Activated CD8-positive, alpha-beta memory T cell treated with anti-CD3 and anti-CD28 coated beads for 1 hour (primary cell): ENCODE measurements at regions not wholly inside any gene's neighbourhood (a gene's known extent, or its start where the extent isn't known, plus 50 kb on each side); places are given as distances from the start of the nearest gene placed in this dataset.

Experiments
- DNase-seq, 2 donors: peaks; one replicate each; pipeline ENCODE4 v3.0.0-alpha.2; 2020; ENCODE audit warnings: low read depth in 1 of 2; ENCODE audit errors: extremely low read depth in 1 of 2

DNA sequence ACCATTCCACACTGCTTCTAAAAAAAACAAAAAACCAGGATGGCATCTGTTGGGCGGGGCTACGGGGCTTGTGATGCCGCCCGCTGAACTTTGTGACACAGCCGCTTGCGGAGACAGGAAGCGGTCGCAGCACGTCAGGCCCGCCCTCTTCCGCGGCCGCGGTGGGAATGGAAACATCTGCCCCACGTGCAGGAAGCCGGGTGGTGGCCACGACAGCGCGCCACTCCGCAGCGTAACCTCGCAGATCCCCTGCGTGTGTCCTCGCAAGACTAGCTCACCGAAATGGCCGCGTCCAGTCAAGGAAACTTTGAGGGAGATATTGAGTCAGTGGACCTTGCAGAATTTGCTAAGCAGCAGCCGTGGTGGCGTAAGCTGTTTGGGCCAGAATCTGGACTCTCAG lies 168.5 kb downstream of the SUCLG1 start:
- peak in 1 of 2 donors; percentile 9 for DNase-seq

DNA sequence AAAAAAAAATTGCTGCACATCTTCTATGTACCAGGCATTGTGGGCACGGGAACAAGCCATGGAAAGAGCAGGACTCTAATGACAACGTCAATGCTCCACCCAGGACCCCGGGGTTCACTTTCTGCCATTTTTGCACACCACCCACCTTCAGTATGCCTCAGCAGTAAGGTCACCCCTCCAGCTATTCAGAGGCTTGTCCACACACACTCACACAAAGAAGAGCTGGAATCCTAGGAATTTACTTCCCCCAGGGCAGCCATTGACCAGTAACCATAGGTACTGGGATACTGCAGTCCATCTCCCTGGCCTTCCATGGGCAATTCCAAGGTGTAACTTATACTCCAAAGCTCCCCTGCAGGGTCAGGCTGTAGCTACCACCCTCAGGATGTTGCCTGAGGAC lies 170.8 kb downstream of the SUCLG1 start:
- DNase-seq: no peak

DNA sequence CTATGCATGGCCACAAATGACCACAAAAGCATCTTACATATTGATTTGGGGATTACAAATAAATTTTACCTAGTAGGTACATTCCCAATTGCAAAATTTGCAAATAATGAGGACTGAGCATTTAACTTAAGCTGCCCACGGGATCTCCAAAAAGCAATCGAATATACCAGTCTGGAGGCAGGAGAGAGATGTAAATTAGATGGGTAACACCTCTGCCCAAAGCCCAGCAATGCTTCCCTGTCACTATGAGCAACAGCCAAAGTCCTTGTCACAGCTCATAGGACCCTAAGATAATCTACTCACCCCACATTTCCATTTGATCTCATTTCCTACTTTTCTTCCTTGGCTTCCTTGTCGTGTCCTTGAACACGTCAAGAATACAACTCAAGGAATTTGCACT lies 172.2 kb downstream of the SUCLG1 start:
- DNase-seq: no peak

DNA sequence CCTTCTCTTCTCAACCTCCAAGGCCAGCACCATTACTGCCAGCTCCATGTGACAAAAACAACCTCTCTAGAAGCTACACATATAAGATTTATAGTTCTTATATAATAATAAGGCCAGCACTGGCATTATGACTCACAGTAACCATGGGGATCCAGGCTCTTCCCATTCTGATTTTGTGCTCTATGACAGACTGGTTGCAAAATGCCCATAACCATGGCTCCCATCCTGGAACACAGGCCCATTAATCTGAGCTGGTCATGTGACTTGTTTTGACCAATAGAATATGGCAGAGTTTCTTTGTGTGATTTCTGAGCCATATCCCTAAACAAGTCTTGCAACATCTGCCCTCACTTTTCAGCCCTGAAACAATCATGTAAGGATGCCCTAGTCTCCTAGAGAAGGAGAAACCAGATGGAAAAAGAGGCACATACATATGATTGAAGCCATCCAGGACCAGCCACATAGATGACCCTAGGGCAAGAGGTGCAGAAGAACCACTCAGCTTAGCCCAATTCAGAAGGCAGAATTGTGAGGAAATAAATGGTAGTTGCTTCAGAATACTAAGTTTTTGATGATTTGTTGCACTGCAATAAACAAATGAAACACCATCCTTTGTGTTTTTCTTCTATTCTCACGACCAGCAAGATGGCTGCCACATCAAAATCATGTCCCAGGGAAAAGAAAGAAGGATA lies 173.9 kb downstream of the SUCLG1 start:
- DNase-seq: no peak

DNA sequence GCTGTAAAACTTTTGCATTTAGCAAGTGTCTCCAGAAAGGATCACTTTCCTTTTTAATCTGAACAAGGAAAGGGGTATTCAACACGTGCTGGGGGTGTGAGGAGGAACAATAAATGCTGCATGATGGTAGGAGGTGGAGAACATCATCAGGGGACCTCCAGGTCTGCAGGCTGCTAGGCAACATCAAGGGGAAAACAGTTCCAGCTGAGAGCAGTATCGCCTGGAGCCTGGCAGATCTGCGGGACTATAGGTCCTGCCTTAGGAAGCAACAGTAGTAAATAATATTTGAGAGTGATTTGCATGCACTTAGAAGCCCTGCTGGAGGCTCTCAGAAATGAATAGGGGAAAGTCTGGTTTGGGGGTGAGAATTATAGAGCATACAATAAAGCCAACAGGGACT lies 175.6 kb downstream of the SUCLG1 start:
- DNase-seq: no peak

DNA sequence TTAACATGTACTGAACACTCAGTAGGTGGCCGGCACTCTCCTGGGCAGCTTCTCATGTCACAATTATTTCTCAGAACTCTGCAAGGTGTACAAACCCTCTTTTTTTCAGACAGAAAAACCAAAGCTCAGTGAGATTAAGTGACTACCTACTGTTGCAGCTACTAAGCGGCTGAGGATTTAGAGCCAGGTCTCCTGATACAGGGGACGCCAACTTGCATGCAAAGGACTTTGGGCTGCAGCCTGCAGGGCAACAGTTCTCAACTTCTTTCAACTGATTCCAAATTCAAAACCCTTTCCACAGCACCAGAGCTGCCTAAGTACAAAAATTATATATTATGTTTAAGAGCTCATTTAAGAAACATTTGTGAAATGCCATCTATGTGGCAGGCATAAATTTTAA lies 177.6 kb downstream of the SUCLG1 start:
- DNase-seq: no peak

DNA sequence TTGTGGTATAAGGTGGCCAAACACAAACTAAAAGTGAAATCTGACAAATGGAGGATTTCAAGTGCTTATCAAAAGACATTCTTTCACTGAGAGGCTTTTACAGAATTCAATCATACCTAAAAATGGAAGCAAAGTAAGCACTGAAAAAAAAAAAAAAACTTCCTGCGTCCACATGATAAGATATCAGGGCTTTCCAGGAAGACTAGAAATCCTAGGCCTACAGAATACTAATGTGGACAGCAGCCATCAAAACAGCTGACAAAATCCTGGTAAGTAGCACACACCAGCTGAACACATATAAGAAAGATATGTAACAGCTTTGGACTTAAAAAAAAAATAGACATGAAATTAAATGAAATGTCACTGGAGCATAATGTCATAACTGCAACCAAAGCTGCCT lies 178.2 kb downstream of the SUCLG1 start:
- no peak for DNase-seq

DNA sequence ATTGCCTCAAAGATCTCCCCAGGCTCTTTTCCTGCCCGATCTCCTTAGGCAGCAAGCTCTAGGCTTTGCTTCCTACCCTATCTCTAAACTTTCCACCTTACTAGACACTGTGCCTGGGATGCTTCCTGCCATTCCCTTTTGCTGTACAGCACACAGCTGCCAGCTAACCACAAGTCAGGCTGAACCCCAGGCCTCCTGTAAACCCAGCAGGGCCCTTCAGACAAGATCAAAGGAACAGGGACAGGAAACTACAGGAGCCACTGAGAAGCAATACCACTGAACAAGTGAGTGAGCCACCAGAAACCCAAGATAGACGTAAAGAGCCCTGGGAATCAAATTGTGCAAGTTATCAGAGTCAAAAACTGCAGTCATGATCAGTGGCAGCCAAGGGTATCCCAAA lies 180.7 kb downstream of the SUCLG1 start:
- DNase-seq: no peak

DNA sequence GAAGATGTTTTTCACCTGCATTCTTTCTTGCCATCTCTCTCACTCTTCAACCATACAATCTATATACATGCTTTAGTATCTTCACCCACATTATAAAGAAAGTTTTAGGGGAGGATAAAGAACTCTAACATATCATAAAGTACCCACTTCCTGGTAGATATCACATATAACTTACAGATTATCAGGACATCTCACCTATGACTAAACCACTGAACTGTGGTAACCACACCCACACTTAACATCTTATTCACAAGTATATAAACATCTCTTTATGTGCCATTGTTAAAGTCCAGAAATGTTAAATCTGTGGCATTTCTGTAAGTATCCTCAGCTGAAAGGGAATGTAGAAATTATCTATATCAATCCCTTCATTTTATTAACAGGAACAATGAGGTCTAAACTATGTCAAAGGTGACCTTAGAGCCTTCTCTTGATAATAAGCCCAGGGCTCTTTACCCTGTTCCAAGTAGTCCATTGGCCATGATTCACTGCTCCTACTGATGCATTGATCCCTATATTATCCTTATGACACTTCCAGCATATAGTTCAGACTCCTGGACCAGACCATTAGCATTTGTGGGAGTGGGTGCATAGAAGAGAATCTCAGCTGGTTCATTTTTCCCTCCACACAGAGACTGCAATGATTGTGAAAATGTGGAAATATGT lies 182.4 kb downstream of the SUCLG1 start:
- no peak for DNase-seq

DNA sequence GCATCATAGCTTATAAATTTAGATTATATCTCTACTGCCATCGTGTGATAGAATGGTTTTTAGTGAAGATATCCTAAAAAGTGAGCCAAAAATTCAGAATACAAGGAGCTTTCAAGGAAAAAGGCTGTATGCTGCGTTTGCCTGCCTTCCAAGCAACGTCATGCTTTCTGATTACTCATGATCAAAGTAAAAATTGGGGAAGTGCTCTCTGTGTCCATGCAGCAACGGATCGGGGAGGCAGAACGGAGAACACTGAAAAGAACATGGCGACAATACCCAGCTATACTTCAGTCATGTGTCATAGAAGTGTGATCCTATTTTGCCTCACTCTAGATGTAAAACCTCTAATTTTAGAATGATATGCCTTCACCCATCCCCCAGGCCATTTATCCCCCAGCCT lies 185.7 kb downstream of the SUCLG1 start:
- no peak for DNase-seq

DNA sequence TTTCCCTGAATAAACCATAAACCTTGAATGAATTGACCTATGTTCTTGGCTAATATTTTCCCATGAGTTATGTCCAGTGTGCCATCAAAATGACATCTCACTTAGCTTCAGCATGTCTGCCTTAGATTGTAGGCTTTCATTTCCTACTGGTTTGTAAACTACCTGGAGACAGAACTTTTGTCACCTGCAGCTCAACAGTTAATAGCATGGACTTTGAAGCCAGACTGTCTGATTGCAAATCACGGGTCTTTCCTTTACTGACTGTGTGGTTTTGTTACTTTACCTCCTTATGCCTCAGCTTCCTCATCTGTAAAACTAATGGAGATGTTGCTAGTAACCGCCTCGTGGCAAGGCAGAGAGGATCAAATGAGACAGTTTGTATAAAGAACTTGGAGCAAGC lies 187.1 kb downstream of the SUCLG1 start:
- DNase-seq: no peak

DNA sequence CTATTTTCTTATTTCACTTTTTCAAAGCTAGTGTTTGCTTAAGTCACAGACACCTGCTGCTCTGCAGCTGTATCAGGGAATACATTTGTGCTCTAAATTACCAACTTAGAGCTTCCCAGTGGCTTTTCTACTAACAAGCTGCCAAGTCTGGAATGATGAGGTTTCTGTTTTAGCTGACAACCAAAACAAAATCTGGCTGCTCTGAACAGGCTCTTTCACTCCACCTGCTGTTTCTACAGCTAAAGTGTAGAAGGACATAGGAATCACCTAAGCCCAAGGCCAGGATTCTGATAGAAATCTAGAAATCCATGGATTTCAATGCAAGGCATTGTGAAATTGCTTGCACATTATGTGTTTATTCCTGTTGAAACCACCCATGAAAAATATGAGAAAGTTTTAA lies 201.2 kb downstream of the SUCLG1 start:
- DNase-seq: no peak

DNA sequence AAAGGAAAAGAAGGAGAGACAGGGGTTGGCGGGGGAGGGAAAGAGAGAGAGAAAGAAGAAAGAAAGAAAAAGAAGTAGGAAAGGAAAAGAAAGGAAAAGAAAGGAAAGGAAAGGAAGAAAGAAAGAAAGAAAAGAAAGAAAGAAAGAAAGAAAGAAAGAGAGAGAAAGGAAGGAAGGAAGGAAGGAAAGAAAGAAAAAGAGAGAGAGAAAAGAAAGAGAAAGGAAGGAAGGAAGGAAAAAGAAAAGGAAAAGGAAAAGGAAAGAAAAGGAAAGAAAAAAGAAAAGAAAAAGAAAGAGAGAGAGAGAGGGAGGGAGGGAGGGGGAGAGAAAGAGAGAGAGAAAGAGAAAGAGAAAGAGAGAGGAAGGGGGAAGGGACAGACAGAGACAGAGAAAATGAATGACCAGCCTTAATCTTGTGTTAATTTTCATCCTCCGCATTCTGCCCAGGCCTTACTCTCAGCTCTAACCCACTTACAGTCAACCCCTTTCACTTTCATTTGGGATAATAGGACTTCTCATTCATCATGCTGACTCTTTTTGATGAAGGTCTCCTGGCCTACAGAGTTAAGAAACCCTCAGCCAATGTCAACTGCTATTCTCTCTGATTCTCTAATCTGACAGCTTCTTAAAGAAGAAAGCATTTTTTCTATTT lies 207.3 kb downstream of the SUCLG1 start:
- DNase-seq: no peak

DNA sequence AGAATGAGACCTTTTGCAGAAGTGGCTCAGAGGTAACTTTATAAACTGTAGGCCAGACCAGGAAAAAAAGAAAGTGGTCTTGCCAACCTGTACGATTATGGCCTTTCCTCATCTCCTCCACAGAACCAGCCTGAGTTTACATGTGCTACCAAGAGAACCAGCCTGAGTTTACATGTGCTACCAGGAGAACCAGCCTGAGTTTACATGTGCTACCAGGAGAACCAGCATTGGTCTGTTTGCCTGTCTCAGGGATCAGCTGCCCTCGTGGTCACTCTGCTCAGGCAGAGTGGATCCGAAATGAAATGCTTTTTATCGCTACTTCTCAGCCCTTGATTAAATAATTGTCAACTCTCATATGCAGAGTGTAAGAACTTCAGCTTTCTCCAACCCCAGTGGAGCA lies 209.9 kb downstream of the SUCLG1 start:
- no peak for DNase-seq

DNA sequence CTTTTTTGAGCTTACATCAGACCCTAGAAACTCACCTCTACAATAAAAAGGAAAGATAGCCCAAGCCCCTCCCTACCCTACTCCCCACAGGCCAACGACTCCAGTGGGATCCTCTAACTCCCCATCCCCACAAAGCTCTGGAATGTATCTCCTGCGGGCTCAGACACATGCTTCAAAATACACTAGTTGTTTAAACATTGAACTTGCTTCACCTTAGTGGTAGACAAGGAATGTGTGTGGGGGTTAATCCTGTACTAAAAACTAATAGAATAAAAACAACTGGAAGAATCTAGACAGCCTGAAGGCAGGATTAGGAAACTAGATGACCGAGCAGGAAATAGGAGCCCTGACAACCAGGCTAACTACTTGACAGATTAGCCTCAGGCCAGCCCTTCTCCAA lies 211.5 kb downstream of the SUCLG1 start:
- DNase-seq: no peak

DNA sequence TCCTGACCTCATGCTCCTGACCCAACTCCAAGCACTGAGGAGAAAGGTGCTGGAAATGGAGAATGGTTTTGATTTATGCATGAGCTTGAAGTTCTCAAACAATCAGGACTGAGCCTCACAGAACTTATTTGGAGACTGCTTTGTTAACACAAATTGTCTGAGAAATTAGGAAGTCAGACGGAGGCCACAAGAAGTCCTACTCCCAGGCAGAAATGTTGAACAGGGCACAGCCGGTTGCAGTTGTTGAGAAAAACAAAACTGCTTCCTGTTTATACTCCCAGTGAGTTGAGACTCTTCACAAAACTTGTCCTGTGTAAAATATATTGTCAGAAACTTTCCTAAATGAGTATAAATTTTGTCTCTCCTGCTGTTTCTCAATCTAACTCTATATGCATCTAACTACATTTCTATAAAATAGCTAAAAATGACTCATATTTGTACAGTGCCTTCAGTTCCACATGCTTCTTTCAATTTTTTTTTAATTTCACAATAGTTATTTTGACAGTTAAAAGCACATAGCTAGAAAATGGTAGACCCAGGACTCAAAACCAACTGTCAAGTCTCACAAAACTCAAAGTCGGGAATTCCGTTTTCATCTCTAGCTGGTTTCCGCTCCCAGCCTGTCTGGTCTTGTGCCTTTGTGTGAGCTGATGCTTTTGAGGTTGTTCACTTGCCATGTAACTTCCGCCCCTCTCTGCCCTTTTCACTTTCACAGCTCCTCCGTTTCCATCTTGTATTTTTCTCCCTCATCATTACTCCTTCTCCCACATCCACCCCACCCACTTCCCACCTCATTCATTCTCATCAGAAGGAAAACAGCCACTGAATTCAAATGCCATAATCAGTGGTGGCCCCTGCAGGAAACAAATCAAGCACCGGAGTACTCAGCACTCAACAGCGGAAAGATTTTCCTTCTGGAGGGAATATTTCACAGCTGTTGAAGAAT lies 215.0 kb downstream of the SUCLG1 start:
- DNase-seq: no peak

DNA sequence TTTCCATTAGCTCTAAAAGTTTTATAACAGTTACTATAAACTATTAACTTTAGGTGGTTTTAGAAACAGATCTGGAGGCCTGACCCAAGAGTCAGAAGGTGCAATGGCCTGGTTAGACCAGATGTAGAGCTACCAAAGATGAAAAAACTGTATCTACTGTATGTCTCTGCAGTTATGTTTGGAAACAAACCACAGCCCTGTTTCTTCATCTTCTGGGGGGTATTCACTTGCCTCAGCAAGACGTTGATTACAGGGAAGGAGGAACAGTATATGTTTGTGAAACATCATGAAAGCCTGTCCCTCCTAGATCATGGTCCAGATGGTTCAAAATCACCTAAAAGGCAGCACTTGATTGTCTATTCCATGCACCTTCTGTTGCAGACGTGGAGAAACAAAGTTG lies 220.2 kb downstream of the SUCLG1 start:
- DNase-seq: no peak

DNA sequence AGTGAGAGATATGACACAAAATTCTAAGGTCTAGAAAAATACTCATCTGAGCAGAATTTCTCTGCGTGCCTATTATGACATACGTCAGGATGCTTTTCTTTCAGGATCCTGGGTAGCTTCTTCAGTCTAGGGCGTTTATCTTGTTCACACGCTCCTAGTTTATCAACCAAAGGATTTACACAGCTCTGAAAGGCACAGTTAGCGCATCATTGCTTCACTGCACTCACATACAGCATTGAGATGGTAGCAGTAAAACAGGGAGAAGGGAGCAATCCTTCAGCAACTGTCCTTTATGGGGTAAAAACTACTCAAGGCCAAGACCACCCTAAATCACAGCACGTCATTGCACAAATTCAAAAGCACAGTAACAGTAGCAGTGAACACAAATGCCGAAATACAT lies 222.8 kb downstream of the SUCLG1 start:
- DNase-seq: no peak

DNA sequence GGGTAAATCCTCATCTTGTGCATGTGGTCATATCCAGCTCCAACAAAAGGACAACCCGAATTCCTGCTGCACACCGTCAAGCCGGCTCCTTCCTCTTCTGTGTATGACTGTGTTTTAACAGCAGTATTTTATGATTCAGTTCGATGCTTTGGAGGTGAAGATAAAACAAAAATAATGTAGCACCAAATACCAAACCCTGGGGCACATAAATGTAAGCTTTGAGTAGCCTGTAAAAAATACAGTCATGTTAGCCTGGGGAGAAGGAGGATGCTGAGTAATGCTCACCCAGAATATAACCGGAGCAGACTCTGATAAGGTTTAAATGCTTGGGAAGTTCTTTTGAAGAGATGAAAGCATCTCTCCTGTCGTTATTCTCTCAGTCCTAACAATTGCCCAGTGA lies 225.0 kb downstream of the SUCLG1 start:
- DNase-seq: no peak

DNA sequence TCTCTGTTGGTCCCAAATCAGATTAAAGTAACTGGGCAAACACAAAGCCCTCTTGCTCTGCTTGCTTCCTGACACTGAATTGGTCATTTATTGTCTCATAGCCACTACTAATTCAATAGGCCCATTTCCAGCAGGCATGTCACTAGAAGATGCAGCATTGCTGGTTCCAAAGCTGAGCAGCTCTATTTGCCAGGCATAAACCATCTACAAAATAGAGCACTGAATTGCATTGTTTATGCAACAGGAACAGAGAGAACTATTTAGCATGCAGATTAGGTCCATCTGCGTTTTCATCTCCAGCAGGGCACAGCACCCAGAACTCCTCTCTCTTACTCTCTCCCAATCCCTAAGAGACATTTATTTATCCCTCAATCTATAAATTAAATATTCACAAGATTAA lies 227.6 kb downstream of the SUCLG1 start:
- no peak for DNase-seq

DNA sequence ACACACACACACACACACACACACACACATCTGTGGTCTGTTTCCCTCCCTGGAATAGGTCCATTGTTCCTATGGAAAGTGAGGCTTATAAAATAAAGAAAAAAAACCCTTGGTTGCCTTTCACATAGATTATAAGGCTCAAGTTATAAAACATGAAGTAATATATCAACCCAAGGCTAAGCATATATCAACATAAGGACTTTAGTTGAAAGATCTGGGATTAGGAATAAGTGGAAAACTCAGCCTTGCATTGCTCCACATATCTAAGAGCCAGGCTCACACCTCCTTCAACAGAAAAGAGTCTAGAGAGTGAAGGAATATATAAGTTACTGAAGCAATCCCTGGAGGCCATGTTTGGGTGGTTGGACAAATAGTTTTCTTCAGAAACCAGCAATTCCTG lies 235.0 kb downstream of the SUCLG1 start:
- no peak for DNase-seq
